ENCODE measurements at regions not wholly inside any gene's neighbourhood (a gene's known extent, or its start where the extent isn't known, plus 50 kb on each side); places are given as distances from the start of the nearest gene placed in this dataset.

DNA sequence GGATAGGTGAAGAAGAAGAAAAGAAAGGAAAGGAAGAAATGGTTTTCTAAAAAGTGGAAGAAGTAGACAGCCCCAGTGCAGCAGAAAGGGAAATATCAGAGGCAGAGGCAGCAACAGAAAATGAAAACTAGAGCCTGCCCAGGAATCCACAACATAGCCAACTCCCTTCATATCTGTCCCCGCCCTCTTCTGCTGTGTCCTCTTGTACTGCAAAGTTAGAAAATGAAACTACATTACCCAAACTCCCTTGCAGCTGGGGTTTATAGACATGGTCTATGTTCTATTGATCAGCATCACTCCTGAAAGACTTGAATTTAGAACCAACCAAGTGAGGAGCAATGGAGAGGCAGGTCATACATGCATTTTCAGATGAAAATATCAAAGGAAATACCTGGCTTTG, 200.5 kb upstream of the PHACTR1 start:
- Histone ChIP-seq H3K4ac (ENCODE audit: low read depth, low read length) (no peak overlapping the region), H3K9me3 (ENCODE audit: control insufficient read depth, low read depth, low read length) (no peaks in the 10 kb centered on the region), H2BK20ac (ENCODE audit: low read depth, low read length, poor library complexity, severe bottlenecking) (no peak overlapping the region), H3K9ac (ENCODE audit: extremely low read depth, insufficient read length, low read length) (no peak overlapping the region), H3K27me3 (ENCODE audit: insufficient read depth, low read length) (no peaks in the 10 kb centered on the region), H3K79me1 (ENCODE audit: insufficient read depth, low read depth, low read length, poor library complexity, severe bottlenecking) (no peaks in the 10 kb centered on the region), H3T11ph (ENCODE audit: low read length) (no peak overlapping the region), H3K23me2 (ENCODE audit: insufficient read length, low read depth, low read length, poor library complexity, severe bottlenecking) (no peaks in the 10 kb centered on the region), H2AFZ (ENCODE audit: low read length) (no peak overlapping the region), H3K18ac (ENCODE audit: insufficient read length, low read depth, low read length) (no peak overlapping the region), H2BK15ac (ENCODE audit: low read depth, low read length) (no peak overlapping the region), H3K56ac (ENCODE audit: insufficient read length, low read depth, low read length) (no peak overlapping the region), H2AK5ac (ENCODE audit: insufficient read length, low read length) (no peak overlapping the region), H3K27ac (ENCODE audit: insufficient read length, low read depth, low read length) (no peak overlapping the region), H3K79me2 (ENCODE audit: insufficient read depth, low read length) (no peaks in the 10 kb centered on the region), H4K5ac (ENCODE audit: insufficient read length, low read depth, low read length) (no peak overlapping the region), H4K8ac (replicated peaks; ENCODE audit: insufficient read length, low read depth, low read length) (no peak overlapping the region), H4K91ac (ENCODE audit: insufficient read length, low read depth, low read length) (no peak overlapping the region), H2BK5ac (ENCODE audit: insufficient read length, low read length) (no peak overlapping the region), H2BK120ac (ENCODE audit: low read depth, low read length, poor library complexity, severe bottlenecking) (no peak overlapping the region), H3K4me1 (ENCODE audit: insufficient read depth, low read length) (no peaks in the 10 kb centered on the region), H3K14ac (ENCODE audit: insufficient read depth, low read length) (no peak overlapping the region), H4K20me1 (ENCODE audit: control insufficient read depth, insufficient read depth, insufficient read length) (no peaks in the 10 kb centered on the region), H2BK12ac (ENCODE audit: insufficient read length, low read depth, low read length) (no peak overlapping the region), H3K4me2 (ENCODE audit: insufficient read depth, insufficient read length, low read length) (no peak overlapping the region), H3K23ac (ENCODE audit: insufficient read length, low read depth, low read length) (no peak overlapping the region)
- Mint-ChIP-seq H3K9me3 (no peaks in the 10 kb centered on the region; a peak in 1 of 5 replicates), H3K27me3 (ENCODE audit: low read depth) (no peaks in the 10 kb centered on the region; the same call in 1 of the 2 replicates), H3K36me3 (ENCODE audit: insufficient read depth in 1 of 3, low read depth in 3 of 3) (no peaks in the 10 kb centered on the region), H3K4me1 (no peaks in the 10 kb centered on the region), H3K4me3 (no peak overlapping the region), H3K27ac (no peak overlapping the region)
- DNase-seq = no peak
- no CpG with 5 or more reads among the region's 1 CpG for WGBS (ENCODE audit: extremely low coverage, insufficient read length, low lambda C conversion rate)
- TF ChIP-seq, protein P1, sequence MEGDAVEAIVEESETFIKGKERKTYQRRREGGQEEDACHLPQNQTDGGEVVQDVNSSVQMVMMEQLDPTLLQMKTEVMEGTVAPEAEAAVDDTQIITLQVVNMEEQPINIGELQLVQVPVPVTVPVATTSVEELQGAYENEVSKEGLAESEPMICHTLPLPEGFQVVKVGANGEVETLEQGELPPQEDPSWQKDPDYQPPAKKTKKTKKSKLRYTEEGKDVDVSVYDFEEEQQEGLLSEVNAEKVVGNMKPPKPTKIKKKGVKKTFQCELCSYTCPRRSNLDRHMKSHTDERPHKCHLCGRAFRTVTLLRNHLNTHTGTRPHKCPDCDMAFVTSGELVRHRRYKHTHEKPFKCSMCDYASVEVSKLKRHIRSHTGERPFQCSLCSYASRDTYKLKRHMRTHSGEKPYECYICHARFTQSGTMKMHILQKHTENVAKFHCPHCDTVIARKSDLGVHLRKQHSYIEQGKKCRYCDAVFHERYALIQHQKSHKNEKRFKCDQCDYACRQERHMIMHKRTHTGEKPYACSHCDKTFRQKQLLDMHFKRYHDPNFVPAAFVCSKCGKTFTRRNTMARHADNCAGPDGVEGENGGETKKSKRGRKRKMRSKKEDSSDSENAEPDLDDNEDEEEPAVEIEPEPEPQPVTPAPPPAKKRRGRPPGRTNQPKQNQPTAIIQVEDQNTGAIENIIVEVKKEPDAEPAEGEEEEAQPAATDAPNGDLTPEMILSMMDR (conservative IDR thresholded peaks at IDR 0.05) = no peak

Data from H9 (cell line).